Ovary (tissue), 3 donors: ENCODE measurements at regions not wholly inside any gene's neighbourhood (a gene's known extent, or its start where the extent isn't known, plus 50 kb on each side); places are given as distances from the start of the nearest gene placed in this dataset.

Experiments
- CTCF ChIP-seq, 3 donors: fragments of 450-650 bp in 2 of 3; fragments of 200-600 bp in 1 of 3; IDR thresholded peaks; one replicate each; pipeline versions ENCODE4 v1.5.1 to v1.8.0; 2016 to 2022; ENCODE audit warnings: antibody characterized with exemption in 3 of 3, mild to moderate bottlenecking in 1 of 3
- EP300 ChIP-seq: sonication (generic); formaldehyde crosslinking; IDR thresholded peaks from one replicate; pipeline ENCODE4 v1.6.1; 2017; ENCODE audit warnings: antibody characterized with exemption
- POLR2A ChIP-seq: fragments of 450-650 bp; IDR thresholded peaks from one replicate; pipeline ENCODE4 v1.6.1; 2017; ENCODE audit warnings: antibody characterized with exemption, mild to moderate bottlenecking, moderate library complexity
- donor health status: DM: no; HTN: no; CAD: no.

GRCh38 chr4:108556166-108556565 is 64.2 kb upstream of the RPL34 start:
- TF ChIP-seq CTCF (IDR thresholded peaks at IDR 0.05): no peak
- TF ChIP-seq POLR2A: no peak
- TF ChIP-seq EP300: no peak
